MCF 10A (cell line): ENCODE measurements at regions not wholly inside any gene's neighbourhood (a gene's known extent, or its start where the extent isn't known, plus 50 kb on each side); places are given as distances from the start of the nearest gene placed in this dataset.

Source experiments
- BruUV-seq: library from RNA; stranded (reverse); fragments of 400-500 nt; replicated peaks from 2 replicates; lab custom pipeline; 2021; lab: Mats Ljungman, UMichigan
- CTCF ChIA-PET: fragments of 300-600 bp; sonication (Branson Sonifier 250); formaldehyde crosslinking; extraction: SDS; loops from one replicate; lab custom pipeline; 2021; ENCODE audit warnings: antibody characterized with exemption, inconsistent platforms; lab: Yijun Ruan, JAX
- POLR2A ChIA-PET: fragments of 300-600, 350-650 bp; sonication (Branson Sonifier 250); formaldehyde crosslinking; extraction: SDS; loops from one replicate; lab custom pipeline; 2020; ENCODE audit warnings: antibody characterized with exemption, inconsistent platforms; lab: Yijun Ruan, JAX
- DNase-seq: peaks from one replicate; pipeline ENCODE4 v3.0.0-alpha.2; 2018; ENCODE audit not compliant: unreplicated experiment
- H3K27ac Mint-ChIP-seq: one replicate; pipeline ENCODE4 v1.8.0; 2022; ENCODE audit warnings: mild to moderate bottlenecking, low read depth, mixed read lengths; ENCODE audit not compliant: unreplicated experiment
- H3K27me3 Mint-ChIP-seq: one replicate; pipeline ENCODE4 v1.8.0; 2022; ENCODE audit warnings: mixed read lengths; ENCODE audit not compliant: insufficient read depth, unreplicated experiment
- H3K36me3 Mint-ChIP-seq: one replicate; pipeline ENCODE4 v1.8.0; 2022; ENCODE audit warnings: mild to moderate bottlenecking, moderate library complexity, mixed read lengths; ENCODE audit not compliant: insufficient read depth, unreplicated experiment
- H3K4me1 Mint-ChIP-seq: one replicate; pipeline ENCODE4 v1.8.0; 2022; ENCODE audit warnings: mixed read lengths; ENCODE audit not compliant: insufficient read depth, unreplicated experiment
- H3K4me3 Mint-ChIP-seq: one replicate; pipeline ENCODE4 v1.8.0; 2022; ENCODE audit warnings: mild to moderate bottlenecking, moderate library complexity, mixed read lengths; ENCODE audit not compliant: unreplicated experiment
- H3K9me3 Mint-ChIP-seq: one replicate; pipeline ENCODE4 v1.8.0; 2022; ENCODE audit warnings: mixed read lengths; ENCODE audit not compliant: unreplicated experiment
- CTCF ChIP-seq: fragments of 200-600 bp; IDR thresholded peaks from one replicate; pipeline ENCODE4 v1.8.0; 2022; ENCODE audit warnings: antibody characterized with exemption, mild to moderate bottlenecking; ENCODE audit not compliant: unreplicated experiment
- intact Hi-C: fragments of 100-400 bp; cut with micrococcal nuclease; formaldehyde crosslinking; loops from 2 replicates; pipeline ENCODE4 v1.14.1; 2022

- Mint-ChIP-seq H3K27me3 (no peaks in the 10 kb centered on the region), H3K9me3 (peaks cover 7% of the 10 kb centered on the region), H3K4me3 (no peak overlapping the region), H3K4me1 (no peaks in the 10 kb centered on the region), H3K36me3 (peaks cover 6% of the 10 kb centered on the region), H3K27ac (no peak overlapping the region)
- CTCF ChIA-PET: no interaction called here
- BruUV-seq: no TSS peak
- DNase-seq: no peak
- POLR2A ChIA-PET: no interaction called here
- no peak for TF ChIP-seq CTCF
- intact Hi-C loops: no loop called here
Observed at GRCh38 chr6:33521489-33522091, 58.5 kb downstream of the BAK1 start.
